CD1c-positive myeloid dendritic cell (primary cell): ENCODE measurements at regions not wholly inside any gene's neighbourhood (a gene's known extent, or its start where the extent isn't known, plus 50 kb on each side); places are given as distances from the start of the nearest gene placed in this dataset.
"Not testable (repeated sequence)": the region's sequence is repeated elsewhere in the genome, so short reads cannot be mapped to it uniquely, and the experiment has no call there.

Experiments used
- DNase-seq: peaks from one replicate; pipeline ENCODE4 v3.0.0-alpha.2; 2016; ENCODE audit errors: extremely low spot score

DNA sequence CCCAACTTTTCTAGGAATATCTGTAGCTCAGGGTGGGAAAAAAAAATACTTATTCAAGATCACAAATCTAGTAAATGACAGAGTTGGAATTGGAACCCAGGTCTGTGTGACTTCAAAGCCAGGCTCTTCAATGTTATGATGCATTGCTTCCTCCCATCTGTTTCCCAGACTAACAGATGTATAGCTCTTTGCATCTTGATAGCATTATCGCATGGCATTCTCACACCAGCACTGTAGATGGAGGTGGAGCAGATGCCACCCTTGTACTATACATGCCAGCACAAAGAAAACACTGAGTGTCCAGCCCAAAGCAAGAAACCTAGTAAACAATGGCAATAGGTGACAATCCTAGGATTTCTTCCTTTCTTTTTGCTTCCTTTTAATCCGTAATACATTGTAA lies 497.3 kb downstream of the NEBL start:
- no peak for DNase-seq

DNA sequence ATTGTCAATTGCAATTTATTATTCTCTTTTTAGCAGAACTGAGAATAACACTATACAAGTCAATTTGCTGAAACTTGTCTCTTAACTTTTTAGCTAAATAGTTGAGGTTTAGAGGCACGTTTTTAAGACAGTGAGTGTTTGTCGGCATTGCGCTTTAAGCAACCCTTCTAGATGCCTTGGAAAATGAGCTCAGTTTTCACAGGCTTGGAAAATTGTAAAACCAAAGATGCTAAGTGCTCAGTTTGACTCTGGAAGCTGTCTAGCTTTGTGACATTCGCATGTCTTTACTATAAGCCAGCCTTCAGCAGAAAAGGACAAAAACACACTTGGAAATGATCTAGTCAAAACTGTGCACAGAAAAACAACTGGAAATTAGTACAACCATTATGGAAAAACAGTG lies 500.4 kb downstream of the NEBL start:
- DNase-seq = no peak

GRCh38 chr10:20396205-20396604 lies 500.9 kb downstream of the NEBL start:
- DNase-seq = no peak

- DNase-seq = no peak
Observed at GRCh38 chr10:20391629-20392028, 505.5 kb downstream of the NEBL start.

DNA sequence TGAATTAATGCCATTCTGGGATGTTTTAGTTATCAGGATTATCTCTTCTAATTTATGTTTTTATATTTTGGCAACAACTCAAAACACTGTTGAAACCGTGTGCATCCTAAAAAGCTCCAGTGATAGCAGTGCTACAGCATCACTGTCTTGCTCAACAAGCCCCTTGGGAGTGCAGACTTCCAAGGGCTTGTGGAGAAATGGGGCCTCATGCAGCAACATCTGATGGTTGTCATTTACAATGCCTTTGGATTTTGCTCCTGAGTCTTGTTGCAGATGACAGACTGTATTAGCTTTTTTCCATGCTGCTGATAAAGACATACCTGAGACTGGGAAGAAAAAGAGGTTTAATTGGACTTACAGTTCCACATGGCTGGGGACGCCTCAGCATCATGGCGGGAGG lies 515.4 kb downstream of the NEBL start:
- no peak for DNase-seq

- DNase-seq = no peak
Observed at GRCh38 chr10:20380401-20380800, 516.7 kb downstream of the NEBL start.

DNA sequence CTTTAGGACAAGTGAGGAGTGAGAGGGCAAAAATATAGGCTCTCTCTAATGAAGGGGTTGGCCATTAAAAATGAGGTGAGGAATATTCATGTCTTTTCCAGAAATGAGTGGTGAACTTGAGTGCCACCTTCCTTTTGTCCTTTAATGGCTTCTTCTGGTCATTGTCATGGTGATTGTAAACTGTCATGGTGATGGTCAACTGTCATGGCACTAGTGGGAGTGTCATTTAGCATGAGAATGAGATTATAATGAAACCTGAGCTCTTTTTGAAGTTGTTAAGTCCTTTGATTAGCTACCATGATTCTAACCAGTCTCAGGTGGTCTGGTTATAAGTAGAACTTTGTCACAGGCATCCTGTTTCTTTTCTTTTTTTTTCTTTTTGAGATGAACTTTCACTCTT lies 524.4 kb downstream of the NEBL start:
- DNase-seq = no peak

GRCh38 chr10:20370977-20371533 lies 526.1 kb downstream of the NEBL start:
- not testable (repeated sequence) for DNase-seq

- DNase-seq = no peak
Observed at GRCh38 chr10:20369863-20370736, 527.0 kb downstream of the NEBL start.

- no peak for DNase-seq
Observed at GRCh38 chr10:20363684-20364083, 533.4 kb downstream of the NEBL start.

DNA sequence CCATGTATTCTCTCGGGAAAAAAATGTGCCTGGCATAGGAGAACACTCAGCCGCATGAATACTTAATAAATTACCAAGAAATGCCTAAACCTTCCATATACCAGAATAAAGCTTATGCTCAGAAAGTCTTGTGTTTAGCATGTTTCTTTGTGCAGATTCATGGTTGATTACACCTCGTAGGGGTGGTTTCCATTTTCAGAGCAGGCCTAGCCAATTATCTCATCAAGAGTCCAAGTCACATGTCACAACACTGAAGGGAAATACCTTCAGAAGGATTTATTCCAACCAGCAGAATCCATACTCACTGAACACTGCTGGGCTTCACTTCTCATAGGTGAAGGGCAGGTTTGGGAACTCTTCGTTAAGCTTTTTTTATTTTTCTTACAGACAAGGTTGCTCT lies 539.7 kb downstream of the PLXDC2 start:
- DNase-seq = no peak

DNA sequence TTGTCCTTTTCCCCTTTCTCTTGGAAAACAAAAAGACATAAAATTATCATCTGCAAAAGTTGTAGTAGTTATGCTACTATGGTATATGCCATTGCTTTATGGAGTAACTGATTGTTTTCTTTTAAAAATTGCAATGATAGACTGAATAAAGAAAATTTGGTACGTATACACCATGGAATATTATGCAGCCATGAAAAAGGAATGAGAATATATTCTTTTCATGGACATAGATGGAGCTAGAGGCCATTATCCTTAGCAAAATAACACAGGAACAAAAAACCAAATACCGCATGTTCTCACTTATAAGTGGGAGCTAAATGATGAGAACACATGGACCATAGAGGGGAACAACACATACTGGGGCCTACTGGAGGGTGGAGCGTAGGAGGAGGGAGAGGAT lies 538.8 kb downstream of the PLXDC2 start:
- DNase-seq = no peak

DNA sequence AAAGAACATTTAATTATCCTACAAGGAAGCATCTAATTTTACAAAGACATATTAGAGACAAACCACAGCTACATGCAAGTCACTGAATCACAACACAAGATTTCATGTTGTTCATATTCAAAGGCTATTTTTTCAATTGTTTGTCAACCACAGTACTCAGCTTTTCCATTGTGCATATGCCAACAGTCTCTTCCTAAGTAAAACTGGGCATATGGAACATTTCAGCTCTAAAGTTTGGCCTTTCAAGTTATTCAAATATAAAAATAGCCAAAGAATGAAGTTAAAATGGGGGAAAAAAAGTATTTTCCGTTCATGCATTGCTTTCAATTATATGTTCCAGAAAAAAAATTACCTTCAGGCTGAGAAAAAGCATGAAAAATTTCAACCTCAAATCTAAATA lies 537.9 kb downstream of the PLXDC2 start:
- DNase-seq = no peak

DNA sequence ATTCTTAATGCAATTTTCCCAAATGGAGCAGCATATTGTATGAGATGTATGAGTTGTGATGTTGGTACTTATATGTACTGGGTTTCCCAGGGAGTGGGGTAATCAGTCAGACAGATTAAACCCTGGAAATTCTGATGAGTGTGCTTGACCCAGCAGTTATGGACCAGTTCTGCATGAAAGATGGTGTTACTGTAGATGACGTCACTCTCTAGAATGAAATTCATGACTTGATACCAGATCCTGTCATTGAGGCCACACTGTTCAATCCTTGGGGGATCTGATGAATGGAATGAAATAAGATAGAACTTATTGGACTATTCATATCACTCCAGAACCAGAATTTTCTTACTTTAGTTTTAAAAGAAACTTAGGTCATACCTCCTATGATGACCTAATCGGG lies 534.3 kb downstream of the PLXDC2 start:
- DNase-seq = no peak

GRCh38 chr10:20343036-20343435 lies 526.8 kb downstream of the PLXDC2 start:
- no peak for DNase-seq
